ENCODE measurements at regions not wholly inside any gene's neighbourhood (a gene's known extent, or its start where the extent isn't known, plus 50 kb on each side); places are given as distances from the start of the nearest gene placed in this dataset.
"Not testable (repeated sequence)": the region's sequence is repeated elsewhere in the genome, so short reads cannot be mapped to it uniquely, and the experiment has no call there.

DNA sequence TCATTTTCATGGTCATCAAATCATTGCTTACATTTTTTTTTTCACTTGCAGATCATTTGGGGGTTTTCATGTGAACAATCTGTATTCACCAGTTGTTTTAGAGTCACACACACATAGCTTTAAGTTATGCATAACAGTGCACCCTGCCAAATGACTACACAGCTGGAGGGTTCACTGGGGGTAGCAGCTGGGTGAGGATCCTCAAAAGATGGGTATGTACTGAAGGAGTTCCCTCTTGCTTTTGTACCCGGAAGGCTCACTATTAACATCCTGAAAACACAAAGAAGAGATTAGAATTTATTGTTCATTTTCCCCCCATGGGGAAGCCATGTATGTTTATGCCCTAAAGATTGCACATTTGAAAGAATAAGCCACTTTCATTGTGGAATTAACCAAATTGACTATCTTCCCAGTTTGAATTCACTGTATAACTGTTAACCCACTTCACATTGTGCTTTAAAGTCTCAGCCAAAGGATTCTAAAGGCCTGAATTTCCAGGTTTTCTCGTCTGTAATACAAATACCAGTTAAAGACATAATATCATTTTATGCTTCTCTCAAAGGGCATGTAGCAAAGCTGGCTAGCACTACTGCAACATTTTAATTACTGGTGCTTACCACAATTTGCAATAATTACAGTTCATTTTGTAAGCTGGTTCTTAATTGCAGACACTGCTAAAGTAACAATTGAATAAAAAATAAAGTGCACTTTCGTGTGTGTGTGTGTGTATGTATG is 466.4 kb upstream of the MEF2C start:
- no peak for DNase-seq (ENCODE audit: low spot score)

DNA sequence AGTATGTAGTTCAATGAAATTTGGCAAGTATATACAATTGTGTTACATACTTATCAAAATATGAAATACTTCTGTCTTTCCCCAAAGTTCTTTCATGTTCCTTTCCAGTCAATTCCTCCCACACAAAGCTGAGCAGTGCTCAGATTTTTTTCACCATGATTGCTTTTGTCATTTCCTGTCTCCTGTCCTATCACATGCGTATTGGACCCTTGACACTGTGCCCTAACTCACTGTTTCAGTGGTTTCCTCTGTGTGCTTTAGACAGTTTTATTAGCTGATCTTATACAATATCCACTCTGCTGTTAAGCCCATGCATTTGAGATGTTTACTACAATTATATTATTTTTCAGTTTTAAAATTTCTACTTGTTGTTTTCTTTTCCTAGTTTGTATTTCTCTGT is 463.6 kb upstream of the MEF2C start:
- no peak for DNase-seq (ENCODE audit: low spot score)

DNA sequence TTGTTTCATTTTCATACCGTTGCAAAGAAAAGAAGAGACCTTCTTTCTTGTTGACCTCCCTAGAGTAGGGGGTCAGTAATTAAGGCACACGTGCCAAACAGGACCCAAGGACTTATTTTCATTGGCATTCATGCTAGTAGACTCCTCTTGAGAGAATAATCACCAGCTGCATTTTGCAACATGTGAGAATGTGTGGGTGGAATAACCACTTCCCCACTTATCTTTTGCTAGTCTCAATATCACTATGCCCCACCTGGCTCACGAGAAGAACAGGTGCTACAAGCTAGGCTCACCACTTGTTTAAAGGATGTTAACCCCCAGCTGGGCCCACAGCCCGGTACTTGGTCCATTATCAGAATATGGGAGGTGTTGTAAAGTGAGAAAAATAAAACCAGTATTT is 460.7 kb upstream of the MEF2C start:
- no peak for DNase-seq (ENCODE audit: low spot score)

DNA sequence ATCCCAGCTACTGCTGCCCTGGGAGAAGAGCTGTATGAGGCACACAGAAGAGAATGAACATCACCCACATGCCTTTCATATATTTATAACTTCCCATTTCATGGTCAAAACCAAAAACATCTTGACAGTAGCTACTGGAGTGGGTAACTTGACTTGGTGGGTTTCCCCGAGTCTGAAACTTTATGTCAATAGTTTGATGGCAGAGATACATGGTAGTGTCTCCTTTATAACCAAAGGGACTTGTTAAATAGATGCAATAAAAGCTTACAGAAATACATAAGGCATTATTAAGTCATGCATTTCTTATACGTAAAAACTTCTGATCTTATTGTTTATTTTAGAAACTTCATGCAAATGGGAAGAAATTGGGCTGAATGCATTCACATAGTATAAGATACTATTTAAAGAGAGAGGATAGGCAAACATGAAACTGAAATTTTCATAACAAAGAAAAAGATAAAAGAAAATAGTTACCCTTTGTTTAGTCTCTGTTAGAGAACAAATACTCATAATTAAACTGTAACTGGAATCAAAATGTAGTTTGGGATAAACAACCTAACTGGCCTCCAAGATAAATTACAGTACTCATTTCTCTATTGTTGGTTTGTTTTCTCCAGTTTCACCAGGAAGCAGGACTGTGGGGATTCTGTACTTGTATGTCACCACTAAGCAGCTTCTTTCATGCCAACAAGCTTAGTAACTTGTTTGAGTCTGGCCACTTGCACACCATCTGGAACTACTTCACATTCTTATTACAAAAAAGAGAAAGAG is 459.3 kb upstream of the MEF2C start:
- DNase-seq (ENCODE audit: low spot score) = peak; percentile 75

DNA sequence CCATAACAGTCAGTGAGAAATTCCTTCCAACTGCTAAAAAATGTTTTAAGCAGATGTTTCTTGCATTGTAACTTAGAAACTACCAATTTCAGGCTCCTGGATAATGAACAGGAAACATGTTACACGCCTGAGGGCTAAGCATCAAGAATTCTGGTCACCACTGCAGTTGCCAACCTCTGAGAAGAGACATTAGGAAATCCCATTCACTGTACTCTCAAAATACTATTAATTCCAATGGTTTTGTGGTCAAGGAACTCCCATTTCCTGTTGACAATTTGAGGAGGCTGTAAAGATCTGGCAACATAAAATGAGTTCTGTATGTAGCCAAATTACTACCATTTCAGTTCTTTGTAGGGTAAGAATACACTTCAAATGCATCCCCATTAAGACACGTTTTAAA is 456.0 kb upstream of the MEF2C start:
- peak; percentile 61 for DNase-seq (ENCODE audit: low spot score)

DNA sequence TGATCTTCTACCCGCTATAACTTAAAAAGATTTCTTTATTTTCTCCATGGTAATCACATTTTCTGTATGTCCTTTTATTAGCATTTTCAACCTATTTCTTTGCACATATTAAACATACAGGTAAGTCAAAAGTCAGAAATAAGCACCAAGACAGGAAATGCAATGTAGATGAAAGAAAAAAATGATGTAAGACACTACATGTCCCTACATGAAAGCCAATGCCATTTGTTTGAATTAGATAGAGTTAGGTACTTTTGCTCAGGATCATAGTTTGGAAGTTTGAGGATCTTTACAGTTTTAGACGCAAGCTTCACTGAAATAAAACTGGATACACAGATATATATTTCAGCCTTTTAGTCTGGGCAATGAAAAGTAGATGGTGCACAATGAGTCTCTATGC is 453.1 kb upstream of the MEF2C start:
- DNase-seq (ENCODE audit: low spot score) = no peak

DNA sequence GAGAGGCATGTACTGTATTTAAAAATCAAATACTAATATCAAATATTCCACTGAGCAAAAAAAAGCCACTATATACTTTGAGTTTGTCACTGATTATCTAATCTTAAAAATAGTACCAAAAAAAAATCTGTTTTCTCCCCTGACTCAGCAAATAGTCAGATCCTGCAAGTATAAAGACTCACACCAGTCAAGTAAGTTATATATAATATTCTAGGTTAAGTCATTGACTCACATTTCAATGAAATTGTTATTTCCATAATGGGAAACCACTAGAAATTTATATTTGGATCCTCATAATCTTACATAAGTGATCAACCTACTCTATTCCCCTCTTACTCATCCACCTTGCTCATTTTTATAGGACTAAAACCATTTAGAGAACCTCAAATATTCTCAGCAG is 447.2 kb upstream of the MEF2C start:
- DNase-seq (ENCODE audit: low spot score) = no peak

DNA sequence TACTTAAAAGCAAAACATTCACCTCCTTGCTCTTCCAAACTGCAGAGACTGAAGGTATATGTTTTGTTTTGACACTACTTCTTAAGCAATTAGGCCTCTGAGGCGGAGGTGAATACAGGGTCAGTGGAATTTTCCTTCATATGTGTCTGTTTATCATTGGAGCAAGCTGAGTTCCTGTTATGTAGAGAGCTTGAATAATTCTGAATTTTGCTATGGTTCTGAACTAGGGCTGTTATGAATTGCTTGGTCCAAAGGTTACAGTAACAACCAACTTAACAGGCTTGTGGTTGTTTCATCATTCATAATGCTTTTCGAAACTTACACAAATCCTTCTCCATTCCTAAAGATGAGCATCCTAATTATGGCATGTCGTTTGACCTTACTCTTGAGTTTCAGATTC is 444.6 kb upstream of the MEF2C start:
- no peak for DNase-seq (ENCODE audit: low spot score)

DNA sequence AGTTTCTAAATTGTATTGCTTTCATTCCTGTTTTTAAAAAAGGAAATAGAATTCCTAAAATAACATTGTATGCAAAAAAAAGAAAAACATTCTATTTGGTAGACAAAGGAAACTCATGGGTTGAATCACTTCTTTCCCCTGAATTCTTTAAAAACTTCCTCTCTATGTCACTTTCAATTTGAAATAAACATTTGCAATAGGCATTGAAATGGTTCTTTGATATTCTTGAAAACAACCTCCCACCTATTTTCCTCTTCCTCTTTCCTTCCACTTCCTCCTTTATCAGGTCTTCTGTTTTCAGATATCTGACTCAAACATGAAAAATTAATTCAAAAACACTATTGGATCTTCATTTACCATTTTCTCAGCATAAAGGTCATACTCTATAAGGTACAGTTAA is 442.0 kb upstream of the MEF2C start:
- no peak for DNase-seq (ENCODE audit: low spot score)

DNA sequence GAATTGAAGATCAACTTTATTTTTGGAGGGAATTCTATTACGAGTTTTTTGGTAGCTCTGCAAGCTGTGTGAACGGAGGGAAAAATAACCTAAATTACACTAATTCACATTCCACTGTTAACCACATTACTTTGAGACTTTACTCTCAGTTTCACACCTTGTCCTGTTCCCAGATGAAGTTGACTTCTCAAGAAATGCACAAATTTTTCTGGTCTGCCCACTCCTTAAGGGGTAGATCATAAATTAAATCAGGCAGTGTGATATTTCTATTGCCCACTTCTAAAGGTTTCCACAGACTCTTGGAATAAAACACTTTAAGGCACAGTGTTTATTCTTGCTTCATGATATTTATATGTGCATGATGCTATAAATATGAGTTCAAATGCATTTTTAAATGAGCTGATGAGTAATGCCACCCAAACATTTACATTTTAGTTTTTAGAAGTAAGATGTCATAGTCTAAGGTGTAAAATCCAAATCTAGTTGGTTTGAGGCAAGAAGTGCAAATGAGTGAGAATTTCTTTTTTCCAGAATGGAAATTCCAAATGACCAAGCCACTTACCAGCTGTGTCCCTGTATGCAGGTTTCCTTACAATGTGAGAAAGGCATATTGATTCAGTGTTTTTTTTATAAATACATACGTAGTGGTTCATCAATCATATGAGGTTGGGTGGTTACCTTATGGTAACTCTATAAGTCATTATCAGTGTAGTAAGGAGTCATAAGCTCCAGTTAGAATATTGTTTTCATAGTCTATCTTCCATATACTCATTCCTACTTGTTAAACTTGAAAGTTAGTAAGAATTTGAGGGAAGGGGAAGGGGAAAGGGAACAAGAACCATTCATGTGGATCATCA is 437.7 kb upstream of the MEF2C start:
- no peak for DNase-seq (ENCODE audit: low spot score)

DNA sequence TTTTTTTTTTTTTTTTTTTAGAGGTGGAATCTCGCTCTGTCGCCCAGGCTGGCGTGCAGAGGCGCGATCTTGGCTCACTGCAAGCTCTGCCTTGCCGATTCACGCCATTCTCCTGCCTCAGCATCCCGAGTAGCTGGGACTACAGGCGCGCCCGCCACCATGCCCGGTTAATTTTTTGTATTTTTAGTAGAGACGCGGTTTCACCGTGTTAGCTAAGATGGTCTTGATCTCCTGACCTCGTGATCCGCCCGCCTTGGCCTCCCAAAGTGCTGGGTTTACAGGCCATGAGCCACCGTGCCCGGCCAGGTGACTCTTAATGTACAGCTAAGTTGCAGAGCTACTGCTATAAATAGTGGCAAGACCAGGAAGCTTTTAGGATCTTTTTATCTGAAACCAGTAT is 434.9 kb upstream of the MEF2C start:
- not testable (repeated sequence) for DNase-seq (ENCODE audit: low spot score)

DNA sequence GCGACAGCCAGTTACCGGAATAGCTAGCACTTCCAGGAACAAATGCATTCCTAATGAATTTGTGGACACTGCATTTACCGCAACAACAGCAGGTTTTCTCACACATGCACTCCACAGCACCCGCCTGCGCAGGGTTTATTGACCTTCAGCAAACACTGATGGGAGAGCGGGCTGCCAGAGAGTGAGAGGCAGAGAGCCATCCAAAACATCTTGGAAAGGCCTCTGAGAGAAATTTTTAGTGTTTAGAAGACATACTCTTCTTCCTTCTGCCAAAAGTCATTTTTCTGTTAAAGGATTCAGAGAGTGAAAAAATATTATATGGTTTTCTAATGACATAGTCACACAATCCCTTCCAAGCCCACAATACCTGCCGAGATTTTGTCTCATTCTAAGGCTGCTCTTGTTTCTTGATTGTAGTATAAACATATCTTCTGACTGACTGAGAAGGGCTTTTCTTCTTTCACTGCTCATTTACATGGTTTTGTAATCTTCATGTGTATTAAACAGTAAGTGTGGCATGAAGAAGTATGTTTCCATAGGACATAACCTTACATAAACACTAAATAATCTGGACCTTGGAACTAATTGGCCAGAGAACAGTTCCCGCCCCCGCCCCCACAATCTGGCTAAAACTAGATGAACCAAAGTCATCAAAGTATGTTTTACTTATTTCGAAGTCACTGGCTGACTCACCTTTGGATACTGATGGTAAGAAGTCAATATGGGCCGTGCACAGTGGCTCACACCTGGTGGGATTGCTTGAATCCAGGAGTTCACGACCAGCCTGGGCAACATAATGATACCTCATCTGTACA is 432.5 kb upstream of the MEF2C start:
- DNase-seq (ENCODE audit: low spot score) = peak; percentile 15

DNA sequence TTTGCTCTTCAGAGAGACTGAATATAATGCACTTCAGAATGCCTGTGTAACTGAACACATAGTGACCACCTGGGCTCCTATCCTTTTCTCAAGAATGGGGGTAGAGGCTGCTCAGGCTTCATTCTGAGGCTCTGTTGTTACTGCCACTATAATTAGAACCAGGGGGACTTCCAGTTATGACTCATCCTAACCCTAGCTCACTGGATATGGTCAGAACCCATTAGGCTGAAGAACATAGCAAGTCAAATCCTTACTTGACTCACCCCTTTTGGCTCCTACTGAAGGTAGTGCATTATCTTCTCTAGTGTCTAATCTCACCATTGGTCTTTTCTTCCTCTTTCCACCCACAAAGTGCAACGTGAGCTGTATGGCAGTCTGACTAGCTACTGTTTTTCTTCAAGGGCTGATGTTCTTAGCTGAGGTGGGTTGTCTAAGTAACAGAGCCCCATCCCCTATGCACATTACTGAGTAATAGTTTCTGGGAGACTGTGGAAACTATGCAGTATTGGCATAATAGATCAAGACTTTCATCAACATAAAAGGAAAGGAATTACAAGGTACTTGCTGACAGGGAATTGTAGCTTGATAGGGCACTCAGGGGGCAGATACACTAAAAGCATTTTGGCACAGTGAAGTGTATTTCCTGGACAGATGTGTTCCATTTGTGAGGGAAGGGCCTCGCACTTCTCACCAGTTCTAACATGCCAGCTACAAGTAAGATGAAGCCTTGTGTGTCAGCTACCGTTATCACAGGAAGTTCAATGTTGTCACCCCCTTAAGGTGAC is 431.0 kb upstream of the MEF2C start:
- DNase-seq (ENCODE audit: low spot score) = peak; percentile 56

DNA sequence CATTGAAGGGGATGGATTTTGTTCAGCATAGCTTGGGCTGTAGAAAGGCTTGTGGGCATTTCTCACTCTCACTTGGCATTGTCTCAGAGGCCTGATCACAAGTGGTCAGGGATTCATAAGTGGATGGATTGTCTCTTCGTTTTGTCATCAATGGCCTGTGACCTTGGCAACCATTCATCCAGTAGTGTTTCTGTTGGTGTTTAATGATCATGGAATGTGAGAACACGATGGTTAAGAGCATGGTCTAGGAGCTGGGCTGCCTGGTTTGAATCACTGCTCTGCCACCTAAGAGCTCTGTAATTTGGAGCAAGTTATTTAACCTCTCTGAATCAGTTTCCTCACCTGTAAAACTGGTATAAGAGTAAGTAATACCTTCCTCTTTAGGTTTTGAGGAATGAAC is 430.1 kb upstream of the MEF2C start:
- DNase-seq (ENCODE audit: low spot score) = peak; percentile 51

DNA sequence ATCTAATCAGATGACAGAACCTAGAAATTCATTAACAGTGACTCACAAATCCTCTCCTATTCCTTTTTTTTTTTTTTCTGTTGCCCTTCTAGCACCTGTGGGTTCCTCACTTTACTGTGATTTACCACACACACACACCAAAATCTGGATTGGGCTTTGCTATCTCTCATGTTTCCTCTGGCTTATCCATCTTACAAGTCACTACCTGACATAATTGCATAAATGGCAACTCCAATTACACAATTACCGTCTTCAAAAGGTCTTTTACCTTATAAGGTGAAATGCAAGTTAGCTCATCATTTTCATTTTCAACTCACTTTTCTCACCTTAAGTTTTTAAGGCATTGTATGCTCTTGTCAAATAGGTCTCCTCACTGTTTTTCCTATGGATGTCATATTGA is 426.3 kb upstream of the MEF2C start:
- DNase-seq (ENCODE audit: low spot score) = no peak

DNA sequence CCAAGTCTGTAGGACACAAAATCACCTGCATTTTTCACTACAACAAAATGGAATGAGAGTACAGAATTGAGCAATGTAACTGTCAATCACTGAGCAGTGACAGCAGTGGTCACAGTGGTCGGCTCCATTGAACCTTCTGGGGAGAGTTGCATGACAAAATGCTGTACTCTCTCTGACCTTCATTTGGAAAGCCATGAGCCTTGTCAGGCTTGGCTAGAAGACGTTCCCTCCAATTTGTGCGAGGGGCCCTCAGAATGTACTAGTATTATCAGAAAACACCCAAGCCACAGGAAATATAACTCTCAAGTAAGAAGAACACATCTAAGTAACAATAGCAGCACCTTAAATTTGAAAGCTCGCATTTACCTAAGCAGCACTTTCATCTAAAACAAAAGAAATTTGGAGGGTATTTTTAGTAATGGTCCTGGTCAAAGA is 425.6 kb upstream of the MEF2C start:
- DNase-seq (ENCODE audit: low spot score) = no peak

DNA sequence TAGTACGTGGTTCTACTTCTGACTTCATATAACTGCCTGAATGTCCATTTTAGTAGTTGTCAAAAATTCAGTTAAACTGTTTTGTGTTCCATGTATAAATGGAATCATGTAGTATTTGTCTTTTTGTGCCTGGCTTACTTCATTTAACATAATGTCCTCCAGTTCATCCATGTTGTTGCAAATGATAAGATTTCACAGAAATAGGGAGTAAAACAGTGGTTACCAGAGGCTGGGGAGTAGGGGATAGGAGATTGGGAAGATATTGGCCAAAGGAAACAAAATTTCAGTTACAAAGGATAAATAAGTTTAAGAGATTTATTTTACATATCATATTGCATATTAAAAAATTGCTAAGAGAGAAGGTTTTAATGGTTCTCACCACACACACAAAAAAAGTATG is 425.0 kb upstream of the MEF2C start:
- no peak for DNase-seq (ENCODE audit: low spot score)

DNA sequence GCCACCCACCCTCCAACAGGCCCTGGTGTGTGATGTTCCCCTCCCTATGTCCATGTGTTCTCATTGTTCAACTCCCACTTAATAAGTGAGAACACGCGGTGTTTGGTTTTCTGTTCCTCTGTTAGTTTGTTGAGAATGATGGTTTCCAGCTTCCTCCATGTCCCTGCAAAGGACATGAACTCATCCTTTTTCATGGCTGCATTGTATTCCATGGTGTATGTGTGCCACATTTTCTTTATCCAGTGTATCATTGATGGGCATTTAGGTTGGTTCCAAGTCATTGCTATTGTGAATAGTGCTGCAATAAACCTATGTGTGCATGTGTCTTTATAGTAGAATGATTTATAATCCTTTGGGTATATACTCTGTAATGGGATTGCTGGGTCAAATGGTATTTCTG is 424.2 kb upstream of the MEF2C start:
- DNase-seq (ENCODE audit: low spot score) = not testable (repeated sequence)

DNA sequence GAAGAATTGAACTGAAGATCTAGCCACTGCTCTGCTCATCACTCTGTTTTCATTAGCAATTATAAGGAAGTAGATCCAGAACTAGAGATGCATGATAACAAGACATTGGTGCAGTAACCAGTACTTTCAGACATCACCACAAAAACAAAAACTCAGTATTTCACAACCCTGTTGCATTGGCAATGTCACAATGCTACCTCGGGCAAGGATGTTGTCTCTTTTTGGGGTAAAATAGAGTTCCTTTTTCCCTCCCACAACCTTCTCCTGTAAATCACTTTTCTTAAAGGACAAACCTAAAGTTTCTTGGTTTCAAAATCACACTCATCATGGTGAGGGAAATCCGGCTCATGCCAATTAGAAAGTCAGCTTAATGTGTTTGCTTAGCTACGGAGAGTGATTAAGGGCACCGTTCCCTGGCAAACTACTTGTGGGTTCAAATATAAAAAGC is 420.1 kb upstream of the MEF2C start:
- no peak for DNase-seq (ENCODE audit: low spot score)

DNA sequence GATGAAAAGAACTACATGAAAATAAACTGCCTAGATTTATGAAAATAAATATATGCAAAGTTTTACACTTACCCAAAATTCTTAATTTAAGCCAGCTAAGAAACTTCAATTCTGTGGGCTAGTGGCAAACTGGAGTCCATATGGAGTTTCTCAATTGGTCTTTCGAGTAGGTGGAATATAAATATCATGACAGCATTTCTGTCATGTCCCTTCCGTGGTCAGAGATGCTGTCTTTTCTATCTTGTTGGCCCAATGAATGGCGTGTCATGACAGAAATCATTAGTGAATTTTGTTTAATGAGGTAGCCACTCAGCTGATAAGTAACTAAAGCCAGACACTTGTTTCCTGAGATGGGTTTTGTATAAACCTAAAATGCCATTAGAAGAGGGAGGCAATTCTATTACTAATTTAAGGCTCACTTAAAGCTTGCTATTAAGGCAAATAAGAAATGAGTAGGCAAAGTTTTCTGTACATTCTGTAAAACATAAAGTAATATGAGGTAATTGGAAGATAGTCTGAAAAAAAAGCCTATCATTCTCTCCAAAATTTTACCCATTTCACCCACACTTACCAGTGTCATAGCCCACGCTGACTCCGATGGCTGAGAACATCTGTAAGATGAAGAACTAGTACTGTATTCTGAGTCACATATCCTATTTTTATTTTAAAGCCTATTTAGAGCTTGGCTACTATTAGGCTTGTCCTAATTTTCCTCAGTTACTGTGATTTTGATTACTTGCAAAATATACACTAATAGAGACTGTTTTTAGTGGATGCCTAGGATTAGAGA is 419.3 kb upstream of the MEF2C start:
- no peak for DNase-seq (ENCODE audit: low spot score)

Data from AG20443 (cell line).